Uterus (tissue), 2 donors: ENCODE measurements at regions not wholly inside any gene's neighbourhood (a gene's known extent, or its start where the extent isn't known, plus 50 kb on each side); places are given as distances from the start of the nearest gene placed in this dataset.

Experiments
- CTCF ChIP-seq, 4 experiments: fragments of 200-600 bp in 2 of 4; fragments of 450-650 bp in 2 of 4; sonication (generic) in 2 of 4; IDR thresholded peaks; one replicate each; pipeline ENCODE4 v1.5.1; 2016 to 2019; ENCODE audit warnings: antibody characterized with exemption in 4 of 4, mild to moderate bottlenecking in 2 of 4, moderate library complexity in 1 of 4
- POLR2A ChIP-seq, 2 donors: fragments of 450-650 bp; IDR thresholded peaks; one replicate each; pipeline ENCODE4 v1.6.1; 2016; ENCODE audit warnings: antibody characterized with exemption in 2 of 2, mild to moderate bottlenecking in 1 of 2, moderate library complexity in 1 of 2

- TF ChIP-seq CTCF (IDR thresholded peaks at IDR 0.05) (no peak), POLR2A (IDR thresholded peaks at IDR 0.05) (no peak)
Measured at GRCh38 chr13:71054358-71054757, 812.6 kb downstream of the DACH1 start.
